ENCODE measurements at regions not wholly inside any gene's neighbourhood (a gene's known extent, or its start where the extent isn't known, plus 50 kb on each side); places are given as distances from the start of the nearest gene placed in this dataset.

GRCh38 chr2:82342356-82342755 is 2037.8 kb upstream of the LRRTM1 start:
- TF ChIP-seq EP300 (IDR thresholded peaks at IDR 0.05) (no peak), CTCF (IDR thresholded peaks at IDR 0.05) (no peak), POLR2A (IDR thresholded peaks at IDR 0.05) (no peak)
